Mesodermal cell (in vitro differentiated cells): ENCODE measurements at regions not wholly inside any gene's neighbourhood (a gene's known extent, or its start where the extent isn't known, plus 50 kb on each side); places are given as distances from the start of the nearest gene placed in this dataset.

Source experiments
- H3K27ac ChIP-seq: 2 replicates; pipeline ENCODE4 v1.7.0; 2013; ENCODE audit warnings: mild to moderate bottlenecking, low read depth, low read length, moderate library complexity; ENCODE audit not compliant: severe bottlenecking
- H3K36me3 ChIP-seq: 2 replicates; pipeline ENCODE4 v1.7.1; 2013; ENCODE audit warnings: mild to moderate bottlenecking, low read length, moderate library complexity; ENCODE audit not compliant: control insufficient read depth, insufficient read depth
- H3K4me1 ChIP-seq: one replicate; pipeline ENCODE4 v1.7.1; 2013; ENCODE audit warnings: mild to moderate bottlenecking, low read length; ENCODE audit not compliant: insufficient read depth, control insufficient read depth, poor library complexity, severe bottlenecking
- H3K4me3 ChIP-seq: 2 replicates; pipeline ENCODE4 v1.7.0; 2013; ENCODE audit warnings: low read length, control low read depth, mild to moderate bottlenecking; ENCODE audit not compliant: insufficient read depth, poor library complexity, severe bottlenecking; ENCODE audit errors: extremely low read depth
- H3K9me3 ChIP-seq: 2 replicates; pipeline ENCODE4 v1.7.1; 2013; ENCODE audit warnings: mild to moderate bottlenecking, low read length, moderate library complexity; ENCODE audit not compliant: control insufficient read depth
- WGBS, 2 experiments: methylation state at CpG; one replicate each; pipeline ENCODE4 v1.1.5; 2013; ENCODE audit warnings: missing lambda C conversion rate in 2 of 2; ENCODE audit not compliant: insufficient coverage in 2 of 2; 5-methylcytosine and 5-hydroxymethylcytosine counted together

- Histone ChIP-seq H3K27ac (no peak overlapping the region), H3K9me3 (no peaks in the 10 kb centered on the region)
- 76 to 89% methylated on average over 2 to 3 of the region's 3 CpGs for WGBS, 2 experiments
Observed at GRCh38 chr7:155867280-155867679, 55.0 kb upstream of the SHH start.

GRCh38 chr7:155865830-155866525, 53.7 kb upstream of the SHH start:
- Histone ChIP-seq H3K36me3 (no peaks in the 10 kb centered on the region), H3K27ac (no peak overlapping the region), H3K9me3 (no peaks in the 10 kb centered on the region), H3K4me1 (no peaks in the 10 kb centered on the region), H3K4me3 (no peak overlapping the region)
- WGBS, 2 experiments, result 70 to 80% methylated on average over 18 of the region's 19 CpGs

More at GRCh38 chr7:155867280-155867679, 55.0 kb upstream of the SHH start:
- no peaks in the 10 kb centered on the region for H3K36me3 ChIP-seq
- no peak overlapping the region for H3K4me3 ChIP-seq
- H3K4me1 ChIP-seq, result no peaks in the 10 kb centered on the region

- no peaks in the 10 kb centered on the region for H3K4me1 ChIP-seq
- H3K36me3 ChIP-seq, result no peaks in the 10 kb centered on the region
- no peaks in the 10 kb centered on the region for H3K9me3 ChIP-seq
- H3K27ac ChIP-seq, result no peak overlapping the region
- WGBS, 2 experiments, result 85 to 86% methylated on average over 9 to 10 of the region's 11 CpGs
- H3K4me3 ChIP-seq, result no peak overlapping the region
Observed at GRCh38 chr7:155864991-155865690, 52.9 kb upstream of the SHH start.

GRCh38 chr7:155864271-155864985, 52.2 kb upstream of the SHH start:
- H3K4me3 ChIP-seq, result no peak overlapping the region
- WGBS, 2 experiments, result 86 to 92% methylated on average over 8 of the region's 10 CpGs

GRCh38 chr7:155863721-155864151, 51.5 kb upstream of the SHH start:
- H3K9me3 ChIP-seq, result no peaks in the 10 kb centered on the region
- no peak overlapping the region for H3K4me3 ChIP-seq
- H3K4me1 ChIP-seq, result no peaks in the 10 kb centered on the region
- no peak overlapping the region for H3K27ac ChIP-seq
- WGBS, 2 experiments, result 87 to 90% methylated on average over 7 to 9 of the region's 11 CpGs
- H3K36me3 ChIP-seq, result no peaks in the 10 kb centered on the region

More at GRCh38 chr7:155864271-155864985, 52.2 kb upstream of the SHH start:
- Histone ChIP-seq H3K27ac (no peak overlapping the region), H3K4me1 (no peaks in the 10 kb centered on the region), H3K9me3 (no peaks in the 10 kb centered on the region), H3K36me3 (no peaks in the 10 kb centered on the region)

GRCh38 chr7:155862123-155862892, 50.0 kb upstream of the SHH start:
- H3K27ac ChIP-seq, result no peak overlapping the region
- 85 to 89% methylated on average over 10 of the region's 12 CpGs for WGBS, 2 experiments
- H3K36me3 ChIP-seq, result no peaks in the 10 kb centered on the region
- no peaks in the 10 kb centered on the region for H3K9me3 ChIP-seq
- no peaks in the 10 kb centered on the region for H3K4me1 ChIP-seq
- no peak overlapping the region for H3K4me3 ChIP-seq
